ENCODE measurements at regions not wholly inside any gene's neighbourhood (a gene's known extent, or its start where the extent isn't known, plus 50 kb on each side); places are given as distances from the start of the nearest gene placed in this dataset.
"Not testable (repeated sequence)": the region's sequence is repeated elsewhere in the genome, so short reads cannot be mapped to it uniquely, and the experiment has no call there.

- Histone ChIP-seq H3K9me3 (ENCODE audit: severe bottlenecking) (no peaks in the 10 kb centered on the region), H3K27ac (no peak overlapping the region), H3K4me3 (ENCODE audit: low read depth, low read length) (no peak overlapping the region), H3K36me3 (no peaks in the 10 kb centered on the region), H3K27me3 (ENCODE audit: insufficient read depth, low read depth, severe bottlenecking) (no peaks in the 10 kb centered on the region)
- DNase-seq, result no peak
- TF ChIP-seq CTCF (IDR thresholded peaks at IDR 0.05; ENCODE audit: low read depth, low read length), result no peak
Measured at GRCh38 chr5:98319299-98320011, 454.0 kb upstream of the RGMB start.

GRCh38 chr5:98320343-98320742 is 453.1 kb upstream of the RGMB start:
- Histone ChIP-seq H3K9me3 (ENCODE audit: severe bottlenecking) (no peaks in the 10 kb centered on the region), H3K27ac (no peak overlapping the region), H3K27me3 (ENCODE audit: insufficient read depth, low read depth, severe bottlenecking) (no peaks in the 10 kb centered on the region), H3K4me3 (ENCODE audit: low read depth, low read length) (no peak overlapping the region), H3K36me3 (no peaks in the 10 kb centered on the region)
- no peak for TF ChIP-seq CTCF (IDR thresholded peaks at IDR 0.05; ENCODE audit: low read depth, low read length)
- DNase-seq, result no peak

- Histone ChIP-seq H3K4me3 (ENCODE audit: low read depth, low read length) (no peak overlapping the region), H3K36me3 (no peaks in the 10 kb centered on the region), H3K27ac (no peak overlapping the region), H3K9me3 (ENCODE audit: severe bottlenecking) (no peaks in the 10 kb centered on the region), H3K27me3 (ENCODE audit: insufficient read depth, low read depth, severe bottlenecking) (no peaks in the 10 kb centered on the region)
- DNase-seq, result no peak
- no peak for TF ChIP-seq CTCF (IDR thresholded peaks at IDR 0.05; ENCODE audit: low read depth, low read length)
Measured at GRCh38 chr5:98321361-98321760, 452.1 kb upstream of the RGMB start.

- H3K4me3 ChIP-seq (ENCODE audit: low read depth, low read length); H3K9me3 ChIP-seq (ENCODE audit: severe bottlenecking); H3K36me3 ChIP-seq; H3K27me3 ChIP-seq (ENCODE audit: insufficient read depth, low read depth, severe bottlenecking); DNase-seq; H3K27ac ChIP-seq: not testable (repeated sequence)
Measured at GRCh38 chr5:98325187-98325586, 448.3 kb upstream of the RGMB start.

- no peaks in the 10 kb centered on the region for H3K27me3 ChIP-seq (ENCODE audit: insufficient read depth, low read depth, severe bottlenecking)
- H3K9me3 ChIP-seq (ENCODE audit: severe bottlenecking), result no peaks in the 10 kb centered on the region
- H3K36me3 ChIP-seq, result no peaks in the 10 kb centered on the region
- no peak overlapping the region for H3K27ac ChIP-seq
- H3K4me3 ChIP-seq (ENCODE audit: low read depth, low read length), result no peak overlapping the region
- no peak for TF ChIP-seq CTCF (IDR thresholded peaks at IDR 0.05; ENCODE audit: low read depth, low read length)
- DNase-seq, result no peak
Measured at GRCh38 chr5:98328015-98328414, 445.4 kb upstream of the RGMB start.

- H3K27me3 ChIP-seq (ENCODE audit: insufficient read depth, low read depth, severe bottlenecking), result no peaks in the 10 kb centered on the region
- no peak overlapping the region for H3K27ac ChIP-seq
- no peaks in the 10 kb centered on the region for H3K9me3 ChIP-seq (ENCODE audit: severe bottlenecking)
- DNase-seq, result no peak
- no peak overlapping the region for H3K4me3 ChIP-seq (ENCODE audit: low read depth, low read length)
- no peak for TF ChIP-seq CTCF (IDR thresholded peaks at IDR 0.05; ENCODE audit: low read depth, low read length)
- H3K36me3 ChIP-seq, result no peaks in the 10 kb centered on the region
Measured at GRCh38 chr5:98330871-98331270, 442.6 kb upstream of the RGMB start.
